Left lung (tissue), 4 donors: ENCODE measurements at regions not wholly inside any gene's neighbourhood (a gene's known extent, or its start where the extent isn't known, plus 50 kb on each side); places are given as distances from the start of the nearest gene placed in this dataset.

Experiments used
- ATAC-seq: fragments of 200-7000 bp; cut with Tn5 transposase; one replicate; pipeline ENCODE4 v1.9.1; 2020; ENCODE audit warnings: moderate library complexity
- DNase-seq, 4 donors: peaks; one replicate each; pipeline ENCODE4 v3.0.0-alpha.2; 2013 to 2020
- H3K27ac ChIP-seq, 2 donors: fragments of 200-600 bp; sonication (generic) in 1 of 2; one replicate each; pipeline versions ENCODE4 v1.5.0 to v1.8.0; 2020 to 2021
- H3K27me3 ChIP-seq, 2 donors: fragments of 200-600 bp; sonication (generic) in 1 of 2; one replicate each; pipeline versions ENCODE4 v1.5.0 to v1.8.0; 2020 to 2021
- H3K36me3 ChIP-seq, 2 donors: fragments of 200-600 bp; sonication (generic) in 1 of 2; one replicate each; pipeline versions ENCODE4 v1.5.0 to v1.8.0; 2020 to 2021
- H3K4me1 ChIP-seq, 2 donors: fragments of 200-600 bp; one replicate each; pipeline ENCODE4 v1.8.0; 2021
- H3K4me3 ChIP-seq, 2 donors: fragments of 200-600 bp; sonication (generic) in 1 of 2; one replicate each; pipeline versions ENCODE4 v1.5.0 to v1.8.0; 2020 to 2021; ENCODE audit warnings: mild to moderate bottlenecking in 1 of 2
- H3K9me3 ChIP-seq, 2 donors: fragments of 200-600 bp; sonication (generic) in 1 of 2; one replicate each; pipeline versions ENCODE4 v1.5.0 to v1.8.0; 2020 to 2021
- CTCF ChIP-seq, 2 donors: fragments of 200-600 bp; sonication (generic) in 1 of 2; IDR thresholded peaks; one replicate each; pipeline versions ENCODE4 v1.5.0 to v1.8.0; 2021; ENCODE audit warnings: antibody characterized with exemption in 2 of 2
- intact Hi-C, 2 donors: fragments of 100-400 bp; cut with DNase I; formaldehyde crosslinking; loops; one replicate each; pipeline versions ENCODE4 v1.11.2 to v1.14.2; 2022
- donor health status: DM: no; HTN: yes; CAD: no.
- donor health status: DM: no; HTN: no; CAD: no.

GRCh38 chr13:47087241-47087640 lies 190.4 kb upstream of the HTR2A start:
- no peaks in the 10 kb centered on the region for H3K9me3 ChIP-seq
- H3K36me3 ChIP-seq, result no peaks in the 10 kb centered on the region
- H3K4me1 ChIP-seq, result no peaks in the 10 kb centered on the region
- no peaks in the 10 kb centered on the region for H3K27me3 ChIP-seq
- DNase-seq (no peak), ATAC-seq (no peak)
- intact Hi-C loops, result no loop called here
- H3K4me3 ChIP-seq, result no peak overlapping the region
- no peak for TF ChIP-seq CTCF (IDR thresholded peaks at IDR 0.05)
- no peak overlapping the region for H3K27ac ChIP-seq

- no peak overlapping the region for H3K4me3 ChIP-seq
- no peak for DNase-seq
- H3K27ac ChIP-seq, result no peak overlapping the region
- H3K27me3 ChIP-seq, result no peaks in the 10 kb centered on the region
- H3K9me3 ChIP-seq, result no peaks in the 10 kb centered on the region
- TF ChIP-seq CTCF (IDR thresholded peaks at IDR 0.05), result no peak
- H3K36me3 ChIP-seq, result no peaks in the 10 kb centered on the region
- intact Hi-C loops, result no loop called here
- no peaks in the 10 kb centered on the region for H3K4me1 ChIP-seq
- ATAC-seq, result no peak
These were observed 188.5 kb upstream of the HTR2A start for GRCh38 chr13:47085346-47085745.

GRCh38 chr13:47081850-47082249 lies 185.0 kb upstream of the HTR2A start:
- intact Hi-C loops, result no loop called here
- no peak for TF ChIP-seq CTCF (IDR thresholded peaks at IDR 0.05)
- DNase-seq (no peak), ATAC-seq (no peak)
- H3K4me1 ChIP-seq, result no peaks in the 10 kb centered on the region
- H3K27me3 ChIP-seq, result no peaks in the 10 kb centered on the region
- H3K36me3 ChIP-seq, result no peaks in the 10 kb centered on the region
- no peaks in the 10 kb centered on the region for H3K9me3 ChIP-seq
- H3K27ac ChIP-seq, result no peak overlapping the region
- H3K4me3 ChIP-seq, result no peak overlapping the region

- no peak for ATAC-seq
- DNase-seq, result no peak
- H3K9me3 ChIP-seq, result no peaks in the 10 kb centered on the region
- no peak overlapping the region for H3K27ac ChIP-seq
- H3K4me3 ChIP-seq, result no peak overlapping the region
- H3K27me3 ChIP-seq, result no peaks in the 10 kb centered on the region
- no peak for TF ChIP-seq CTCF (IDR thresholded peaks at IDR 0.05)
- intact Hi-C loops, result no loop called here
- no peaks in the 10 kb centered on the region for H3K4me1 ChIP-seq
- H3K36me3 ChIP-seq, result no peaks in the 10 kb centered on the region
These were observed 184.4 kb upstream of the HTR2A start for GRCh38 chr13:47081246-47081645.

GRCh38 chr13:47080621-47081020 lies 183.8 kb upstream of the HTR2A start:
- intact Hi-C loops, result no loop called here
- no peaks in the 10 kb centered on the region for H3K4me1 ChIP-seq
- no peak for TF ChIP-seq CTCF (IDR thresholded peaks at IDR 0.05)

More at GRCh38 chr13:47080621-47081020, 183.8 kb upstream of the HTR2A start:
- no peak overlapping the region for H3K27ac ChIP-seq
- ATAC-seq (no peak), DNase-seq (no peak)
- H3K27me3 ChIP-seq, result no peaks in the 10 kb centered on the region
- H3K4me3 ChIP-seq, result no peak overlapping the region
- no peaks in the 10 kb centered on the region for H3K36me3 ChIP-seq
- peaks cover 0 to 3% of the 10 kb centered on the region in 2 donors for H3K9me3 ChIP-seq
